Osteocyte (in vitro differentiated cells): ENCODE measurements at regions not wholly inside any gene's neighbourhood (a gene's known extent, or its start where the extent isn't known, plus 50 kb on each side); places are given as distances from the start of the nearest gene placed in this dataset.

ENCODE experiments used
- DNase-seq: peaks from one replicate; pipeline ENCODE4 v3.0.0; 2021; ENCODE audit warnings: mixed read lengths; ENCODE audit not compliant: unreplicated experiment; ENCODE audit errors: extremely low spot score
- H3K27ac Mint-ChIP-seq: one replicate; pipeline ENCODE4 v1.8.0; 2021; ENCODE audit warnings: mild to moderate bottlenecking, mixed read lengths; ENCODE audit not compliant: unreplicated experiment
- H3K27me3 Mint-ChIP-seq: one replicate; pipeline ENCODE4 v1.8.0; 2021; ENCODE audit warnings: mixed read lengths; ENCODE audit not compliant: unreplicated experiment
- H3K36me3 Mint-ChIP-seq: one replicate; pipeline ENCODE4 v1.8.0; 2021; ENCODE audit warnings: mixed read lengths; ENCODE audit not compliant: unreplicated experiment
- H3K4me1 Mint-ChIP-seq: one replicate; pipeline ENCODE4 v1.8.0; 2021; ENCODE audit warnings: mixed read lengths; ENCODE audit not compliant: unreplicated experiment
- H3K4me3 Mint-ChIP-seq: one replicate; pipeline ENCODE4 v1.8.0; 2021; ENCODE audit warnings: mild to moderate bottlenecking, moderate library complexity, mixed read lengths; ENCODE audit not compliant: unreplicated experiment
- H3K9me3 Mint-ChIP-seq: one replicate; pipeline ENCODE4 v1.8.0; 2021; ENCODE audit warnings: mixed read lengths; ENCODE audit not compliant: unreplicated experiment
- CTCF ChIP-seq: fragments of 200-600 bp; sonication (generic); IDR thresholded peaks from 2 replicates; pipeline ENCODE4 v1.5.0; 2021; ENCODE audit warnings: antibody characterized with exemption, mild to moderate bottlenecking, moderate library complexity

GRCh38 chr21:16037421-16037955, 307.7 kb downstream of the USP25 start:
- Mint-ChIP-seq H3K9me3 (no peaks in the 10 kb centered on the region), H3K27me3 (no peaks in the 10 kb centered on the region), H3K36me3 (no peaks in the 10 kb centered on the region), H3K4me3 (no peak overlapping the region), H3K27ac (no peak overlapping the region), H3K4me1 (no peaks in the 10 kb centered on the region)
- TF ChIP-seq CTCF = no peak
- DNase-seq = no peak

DNA sequence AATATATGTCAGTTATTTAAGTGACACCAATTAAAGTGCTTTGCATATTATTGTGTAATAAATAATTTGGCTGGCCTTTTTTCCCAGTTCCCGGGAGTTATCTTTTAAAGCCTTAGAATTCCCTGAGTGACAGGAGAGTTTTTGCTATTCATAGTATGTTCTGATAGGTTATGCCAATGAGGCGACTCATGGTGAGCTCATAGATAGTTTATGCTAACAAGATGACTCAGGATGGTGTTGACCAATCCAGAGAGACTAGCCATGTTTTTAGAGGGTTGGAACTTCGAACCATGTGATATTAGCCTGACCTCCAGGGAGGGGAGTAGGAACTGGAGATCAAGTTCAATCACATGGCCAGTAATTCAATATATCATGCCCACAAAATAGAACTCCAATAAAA, 310.8 kb downstream of the USP25 start:
- H3K4me1 Mint-ChIP-seq = peaks cover 1% of the 10 kb centered on the region
- no peak for DNase-seq

DNA sequence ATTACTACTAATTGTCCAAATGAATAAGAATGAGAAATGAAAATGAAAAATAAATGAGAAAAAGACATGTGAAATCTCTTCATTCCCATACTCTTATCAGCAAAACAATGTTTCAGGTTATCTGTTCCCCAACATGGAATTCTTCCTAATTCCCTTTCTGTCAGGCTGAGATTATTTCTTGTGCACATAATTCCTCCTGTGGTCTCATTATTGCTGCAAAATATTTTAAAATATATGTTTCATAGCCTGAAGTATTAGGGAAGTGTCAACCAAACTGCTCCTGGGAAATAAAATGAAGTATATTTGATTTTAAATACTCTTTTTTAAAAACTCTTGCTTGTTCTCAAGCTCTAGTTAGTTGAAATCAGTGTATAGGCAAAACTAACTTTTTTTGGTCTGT, 314.9 kb downstream of the USP25 start:
- peaks cover 8% of the 10 kb centered on the region for H3K4me1 Mint-ChIP-seq
- no peaks in the 10 kb centered on the region for H3K9me3 Mint-ChIP-seq
- no peak for DNase-seq
- no peaks in the 10 kb centered on the region for H3K27me3 Mint-ChIP-seq
- H3K27ac Mint-ChIP-seq = no peak overlapping the region
- H3K36me3 Mint-ChIP-seq = no peaks in the 10 kb centered on the region
- no peak for TF ChIP-seq CTCF
- H3K4me3 Mint-ChIP-seq = no peak overlapping the region

More for the DNA sequence above, 310.8 kb downstream of the USP25 start:
- Mint-ChIP-seq H3K9me3 (no peaks in the 10 kb centered on the region), H3K27me3 (no peaks in the 10 kb centered on the region), H3K36me3 (no peaks in the 10 kb centered on the region), H3K4me3 (no peak overlapping the region), H3K27ac (no peak overlapping the region)
- no peak for TF ChIP-seq CTCF

- no peak for TF ChIP-seq CTCF
- Mint-ChIP-seq H3K36me3 (no peaks in the 10 kb centered on the region), H3K4me1 (peaks cover 8% of the 10 kb centered on the region), H3K27me3 (no peaks in the 10 kb centered on the region), H3K4me3 (no peak overlapping the region), H3K9me3 (peaks cover 4% of the 10 kb centered on the region), H3K27ac (no peak overlapping the region)
- DNase-seq = no peak
Observed at GRCh38 chr21:16046656-16047330, 317.0 kb downstream of the USP25 start.

DNA sequence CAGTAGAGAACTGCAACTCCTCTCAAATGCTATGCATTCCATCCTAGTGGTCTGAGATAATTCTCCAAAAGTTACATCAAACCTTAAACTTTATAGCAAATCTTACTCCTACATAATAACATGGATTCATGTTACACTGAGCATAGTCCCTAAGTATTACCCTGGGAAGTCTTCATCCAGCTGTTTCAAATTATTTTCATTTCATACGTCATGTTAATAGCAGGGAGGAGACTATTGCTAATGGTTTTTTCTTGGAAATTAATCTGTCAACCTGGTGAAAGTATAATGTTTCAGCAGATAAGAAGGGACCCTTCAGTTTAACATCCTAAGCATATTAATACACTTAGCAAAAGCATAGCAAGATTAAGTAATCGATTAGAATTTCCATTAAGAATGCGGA, 318.1 kb downstream of the USP25 start:
- DNase-seq = no peak
- H3K36me3 Mint-ChIP-seq = no peaks in the 10 kb centered on the region
- H3K4me1 Mint-ChIP-seq = peaks cover 8% of the 10 kb centered on the region
- peaks cover 4% of the 10 kb centered on the region for H3K9me3 Mint-ChIP-seq
- no peaks in the 10 kb centered on the region for H3K27me3 Mint-ChIP-seq
- TF ChIP-seq CTCF = no peak
- H3K27ac Mint-ChIP-seq = no peak overlapping the region
- H3K4me3 Mint-ChIP-seq = no peak overlapping the region
